Muscle layer of duodenum (tissue), 2 donors: ENCODE measurements at regions not wholly inside any gene's neighbourhood (a gene's known extent, or its start where the extent isn't known, plus 50 kb on each side); places are given as distances from the start of the nearest gene placed in this dataset.
"Not testable (repeated sequence)": the region's sequence is repeated elsewhere in the genome, so short reads cannot be mapped to it uniquely, and the experiment has no call there.

Experiments
- H3K27ac ChIP-seq: one replicate; pipeline ENCODE4 v1.7.0; 2013; ENCODE audit warnings: mild to moderate bottlenecking, low read length
- H3K27me3 ChIP-seq: one replicate; pipeline ENCODE4 v1.7.0; 2013; ENCODE audit warnings: low read depth, mild to moderate bottlenecking, control low read depth, low read length
- H3K36me3 ChIP-seq, 2 donors: one replicate each; pipeline ENCODE4 v1.7.0; 2013; ENCODE audit warnings: low read length in 2 of 2, control low read depth in 1 of 2, mild to moderate bottlenecking in 1 of 2; ENCODE audit not compliant: insufficient read depth in 2 of 2, control insufficient read depth in 1 of 2
- H3K4me1 ChIP-seq, 2 donors: one replicate each; pipeline ENCODE4 v1.7.0; 2013; ENCODE audit warnings: low read length in 2 of 2, mild to moderate bottlenecking in 2 of 2, control low read depth in 1 of 2, moderate library complexity in 1 of 2; ENCODE audit not compliant: insufficient read depth in 2 of 2, control insufficient read depth in 1 of 2
- H3K4me3 ChIP-seq, 2 donors: one replicate each; pipeline ENCODE4 v1.7.0; 2013; ENCODE audit warnings: low read length in 2 of 2, low read depth in 1 of 2, mild to moderate bottlenecking in 1 of 2
- H3K9me3 ChIP-seq, 2 donors: one replicate each; pipeline ENCODE4 v1.7.0; 2013; ENCODE audit warnings: low read length in 2 of 2, control low read depth in 1 of 2, mild to moderate bottlenecking in 1 of 2; ENCODE audit not compliant: control insufficient read depth in 1 of 2
- donor health status: healthy.

DNA sequence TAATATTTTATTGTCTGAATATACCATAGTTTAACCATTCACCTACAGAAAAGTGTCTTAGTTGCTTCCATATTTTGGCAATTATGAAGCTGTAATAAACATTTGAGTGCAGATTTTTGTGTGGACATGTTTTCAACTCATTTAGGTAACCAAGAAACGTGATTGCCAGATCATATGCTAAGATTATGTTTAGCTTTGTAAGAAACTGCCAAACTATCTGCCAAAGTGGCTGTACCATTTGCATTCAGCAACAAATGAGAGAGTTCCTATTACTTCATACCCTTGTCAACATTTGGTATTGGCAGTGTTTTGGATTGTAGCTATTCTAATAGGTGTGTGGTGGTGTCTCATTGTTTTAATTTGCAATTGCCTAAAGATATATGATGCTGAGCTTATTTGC lies 233.5 kb downstream of the TMEM26 start:
- H3K27me3 ChIP-seq: no peaks in the 10 kb centered on the region
- H3K36me3 ChIP-seq: no peaks in the 10 kb centered on the region
- H3K4me3 ChIP-seq: no peak overlapping the region
- no peak overlapping the region for H3K27ac ChIP-seq
- no peaks in the 10 kb centered on the region for H3K4me1 ChIP-seq
- H3K9me3 ChIP-seq: no peaks in the 10 kb centered on the region

DNA sequence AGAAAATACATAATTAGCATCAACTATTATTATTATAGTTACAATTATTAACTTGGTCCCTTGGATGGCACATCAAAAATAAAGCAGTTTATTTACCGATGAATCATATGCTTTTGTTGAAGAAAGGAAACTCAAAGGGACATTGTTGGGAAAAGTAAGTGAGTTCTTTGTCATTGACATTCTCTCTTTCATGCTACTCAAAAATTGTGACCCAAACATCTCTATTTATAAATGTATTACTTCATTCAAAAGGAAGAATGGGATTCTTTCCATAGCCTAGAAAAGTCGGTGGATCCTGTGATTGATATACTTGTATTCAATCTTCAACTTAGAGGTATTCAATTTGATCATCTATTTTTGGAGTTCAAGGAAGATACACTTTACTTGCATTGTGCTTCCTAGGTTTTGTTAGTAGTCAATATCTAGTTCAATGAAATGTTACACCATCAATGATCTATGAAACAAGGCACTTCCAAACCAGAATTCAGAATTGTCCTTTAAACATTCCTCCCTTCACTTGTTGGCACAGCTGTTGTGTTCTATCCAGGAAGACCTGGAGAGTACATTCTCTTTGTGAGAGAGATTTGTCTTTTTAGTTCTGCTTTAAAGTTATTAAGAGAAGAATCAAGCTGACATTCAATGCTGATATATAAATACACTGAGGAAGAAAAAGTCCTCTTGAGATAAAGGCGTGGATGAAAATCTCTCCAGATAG lies 235.2 kb downstream of the TMEM26 start:
- H3K27me3 ChIP-seq: no peaks in the 10 kb centered on the region
- no peaks in the 10 kb centered on the region for H3K36me3 ChIP-seq
- H3K4me1 ChIP-seq: no peaks in the 10 kb centered on the region
- no peak overlapping the region for H3K4me3 ChIP-seq
- no peak overlapping the region for H3K27ac ChIP-seq
- H3K9me3 ChIP-seq: no peaks in the 10 kb centered on the region

DNA sequence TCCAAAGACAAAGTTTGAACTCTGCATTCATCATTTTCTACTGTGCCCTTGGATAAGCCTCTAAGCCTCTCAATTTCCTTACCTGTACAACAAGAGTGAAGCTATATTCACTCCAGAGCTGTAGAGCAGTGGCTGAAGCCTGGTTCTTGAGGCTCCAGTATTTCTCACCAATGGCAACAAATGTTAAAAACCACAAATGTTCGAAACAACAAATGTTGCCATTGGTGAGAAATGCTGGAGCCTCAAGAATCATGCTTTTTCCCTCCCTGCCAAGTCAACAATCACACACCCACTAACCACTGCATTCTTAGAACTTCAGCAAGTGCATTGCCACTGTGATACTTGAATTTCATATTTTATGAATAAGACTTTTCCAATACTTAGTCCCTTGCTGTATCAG lies 237.9 kb downstream of the TMEM26 start:
- H3K27ac ChIP-seq: no peak overlapping the region
- no peaks in the 10 kb centered on the region for H3K36me3 ChIP-seq
- H3K4me1 ChIP-seq: no peaks in the 10 kb centered on the region
- H3K4me3 ChIP-seq: no peak overlapping the region
- H3K27me3 ChIP-seq: no peaks in the 10 kb centered on the region
- H3K9me3 ChIP-seq: no peaks in the 10 kb centered on the region

DNA sequence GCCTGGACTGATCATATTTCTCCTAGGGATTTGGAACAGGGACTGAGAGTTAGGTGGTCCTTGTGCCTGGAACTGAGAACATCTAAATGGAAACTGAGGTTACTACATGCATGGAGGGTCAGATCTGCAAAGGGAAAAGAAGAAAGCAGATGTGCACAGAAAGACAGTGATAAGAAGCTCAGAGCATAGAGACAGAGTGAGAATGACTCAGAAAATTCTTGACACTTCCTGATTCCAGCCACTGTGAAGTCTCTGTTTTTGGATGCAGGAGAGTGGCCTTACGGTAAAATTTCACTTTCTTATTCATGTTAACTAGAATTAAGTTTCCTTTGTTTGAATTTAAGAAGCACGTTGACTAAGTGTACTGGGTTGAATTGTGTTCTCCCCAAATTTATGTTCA lies 241.7 kb downstream of the TMEM26 start:
- Histone ChIP-seq H3K27ac (no peak overlapping the region), H3K9me3 (no peaks in the 10 kb centered on the region), H3K27me3 (no peaks in the 10 kb centered on the region), H3K4me3 (no peak overlapping the region), H3K4me1 (no peaks in the 10 kb centered on the region), H3K36me3 (no peaks in the 10 kb centered on the region)

DNA sequence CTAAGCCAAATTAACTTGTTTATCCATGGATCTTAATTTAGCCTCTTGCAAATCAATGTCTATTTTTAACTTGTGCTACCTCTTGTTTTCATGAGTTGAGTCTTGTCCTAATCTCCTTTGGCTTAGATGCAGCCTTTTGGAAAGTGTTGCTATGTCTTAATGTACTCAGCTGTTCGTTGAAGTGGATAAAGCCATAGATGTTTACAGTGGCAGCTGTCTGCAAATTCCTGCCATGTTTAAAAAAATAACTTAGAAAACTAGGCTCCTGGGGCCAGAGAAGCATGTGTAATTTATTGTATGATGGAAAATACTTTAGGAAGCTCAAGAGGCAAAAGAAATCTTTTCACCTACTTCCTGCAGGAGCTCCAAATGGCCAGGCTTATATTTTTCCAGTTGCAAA lies 253.1 kb upstream of the RHOBTB1 start:
- peaks cover 0 to 11% of the 10 kb centered on the region in 2 donors for H3K4me1 ChIP-seq
- no peaks in the 10 kb centered on the region for H3K36me3 ChIP-seq
- no peak overlapping the region for H3K27ac ChIP-seq
- no peaks in the 10 kb centered on the region for H3K27me3 ChIP-seq
- no peak overlapping the region for H3K4me3 ChIP-seq
- H3K9me3 ChIP-seq: no peaks in the 10 kb centered on the region

DNA sequence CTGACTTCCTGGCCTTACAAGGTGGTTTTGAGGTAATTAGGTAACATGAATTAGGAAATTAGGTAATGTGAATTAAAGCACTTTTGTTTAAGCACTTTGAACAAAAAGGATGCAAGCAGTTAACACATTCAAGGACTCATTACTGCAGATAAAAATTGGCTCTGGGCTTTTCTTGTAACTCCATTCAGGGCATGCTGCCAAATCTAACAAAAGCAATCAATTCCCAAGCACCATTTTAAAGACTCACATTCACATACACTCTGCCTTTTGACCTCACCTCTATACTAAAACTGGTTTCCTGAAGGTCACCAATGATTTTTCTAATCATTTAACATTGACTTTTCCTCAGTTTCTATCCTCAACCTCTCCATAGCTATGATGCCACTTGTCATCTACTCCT lies 251.2 kb upstream of the RHOBTB1 start:
- no peaks in the 10 kb centered on the region for H3K27me3 ChIP-seq
- no peak overlapping the region for H3K4me3 ChIP-seq
- H3K4me1 ChIP-seq: peaks cover 0 to 11% of the 10 kb centered on the region in 2 donors
- no peaks in the 10 kb centered on the region for H3K36me3 ChIP-seq
- no peaks in the 10 kb centered on the region for H3K9me3 ChIP-seq
- H3K27ac ChIP-seq: no peak overlapping the region

DNA sequence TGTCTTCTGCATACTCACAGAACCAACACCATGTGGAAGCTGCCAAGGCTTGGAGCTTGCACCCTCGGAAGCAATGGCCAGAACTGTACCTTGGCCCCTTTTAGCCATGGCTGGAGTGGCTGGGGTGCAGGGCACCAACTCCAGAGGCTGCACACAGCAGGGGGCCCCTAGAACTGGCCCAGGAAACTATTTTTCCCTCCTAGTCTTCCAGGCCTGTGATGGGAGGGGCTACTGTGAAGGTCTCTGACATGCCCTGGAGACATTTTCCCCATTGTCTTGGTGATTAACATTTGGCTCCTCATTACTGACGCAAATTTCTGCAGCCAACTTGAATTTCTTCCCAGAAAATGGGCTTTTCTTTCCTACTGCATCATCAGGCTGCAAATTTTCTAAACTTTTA lies 248.6 kb upstream of the RHOBTB1 start:
- H3K27me3 ChIP-seq, H3K27ac ChIP-seq, H3K4me3 ChIP-seq, H3K9me3 ChIP-seq, H3K36me3 ChIP-seq: not testable (repeated sequence)
- peaks cover 0 to 11% of the 10 kb centered on the region in 2 donors for H3K4me1 ChIP-seq

DNA sequence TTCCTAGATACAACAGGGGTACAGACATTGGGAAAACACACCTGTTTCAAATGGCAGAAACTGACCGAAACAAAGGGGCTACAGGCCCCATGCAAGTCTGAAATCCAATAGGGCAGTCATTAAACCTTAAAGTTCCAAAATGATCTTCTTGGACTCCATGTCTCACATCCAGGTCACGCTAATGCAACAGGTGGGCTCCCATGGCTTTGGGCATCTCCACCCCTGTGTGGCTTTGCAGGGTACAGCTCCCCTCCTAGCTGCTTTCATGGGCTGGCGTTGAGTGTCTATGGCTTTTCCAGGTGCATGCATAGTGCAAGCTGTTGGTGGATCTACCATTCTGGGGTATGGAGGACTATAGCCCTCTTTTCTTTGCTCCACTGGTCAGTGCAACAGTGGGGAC lies 248.1 kb upstream of the RHOBTB1 start:
- H3K27ac ChIP-seq: no peak overlapping the region

DNA sequence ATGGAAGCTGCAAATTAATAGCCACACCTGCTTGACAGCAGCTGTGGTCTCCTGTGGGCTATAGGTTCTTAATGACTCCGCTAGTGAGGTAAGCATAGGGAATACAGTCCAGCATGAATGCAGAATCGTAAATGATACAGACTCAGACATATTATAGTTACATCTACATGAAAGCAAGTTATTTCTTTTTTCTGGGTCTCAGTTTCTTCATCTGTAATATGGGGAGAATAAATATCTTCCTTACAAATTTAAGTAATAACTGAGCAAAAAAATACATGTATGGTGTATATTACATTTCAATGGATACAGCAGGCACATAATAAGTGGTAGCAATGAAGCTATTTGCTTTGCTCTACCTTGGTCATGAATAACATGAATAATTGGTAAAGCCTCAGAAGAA lies 245.9 kb upstream of the RHOBTB1 start:
- Histone ChIP-seq H3K27ac (no peak overlapping the region), H3K36me3 (no peaks in the 10 kb centered on the region), H3K27me3 (no peaks in the 10 kb centered on the region), H3K4me3 (no peak overlapping the region), H3K9me3 (no peaks in the 10 kb centered on the region), H3K4me1 (no peaks in the 10 kb centered on the region)

More for the DNA sequence above, 248.1 kb upstream of the RHOBTB1 start:
- H3K4me3 ChIP-seq: no peak overlapping the region
- H3K4me1 ChIP-seq: peaks cover 0 to 7% of the 10 kb centered on the region in 2 donors
- H3K27me3 ChIP-seq: no peaks in the 10 kb centered on the region
- no peaks in the 10 kb centered on the region for H3K9me3 ChIP-seq
- H3K36me3 ChIP-seq: no peaks in the 10 kb centered on the region

DNA sequence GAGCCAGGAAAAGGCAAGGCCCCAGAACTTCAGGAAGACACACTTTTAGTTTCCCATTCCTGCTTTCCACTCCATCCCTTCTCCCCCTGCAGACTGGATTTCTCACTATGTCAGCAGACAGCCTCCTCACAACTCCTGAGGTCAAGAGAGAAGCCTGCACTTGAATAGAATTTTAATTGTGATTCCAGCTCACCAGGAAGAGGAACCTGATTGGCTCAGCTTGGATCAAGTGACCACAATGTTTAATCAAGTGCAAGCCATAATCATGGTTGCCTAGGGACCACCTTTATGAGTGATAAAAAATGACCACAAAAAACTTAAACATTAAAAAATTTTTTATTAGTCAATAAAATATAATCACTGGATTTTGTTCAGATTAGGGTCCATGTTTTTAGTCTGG lies 244.7 kb upstream of the RHOBTB1 start:
- H3K27ac ChIP-seq: no peak overlapping the region
- no peak overlapping the region for H3K4me3 ChIP-seq
- no peaks in the 10 kb centered on the region for H3K27me3 ChIP-seq

DNA sequence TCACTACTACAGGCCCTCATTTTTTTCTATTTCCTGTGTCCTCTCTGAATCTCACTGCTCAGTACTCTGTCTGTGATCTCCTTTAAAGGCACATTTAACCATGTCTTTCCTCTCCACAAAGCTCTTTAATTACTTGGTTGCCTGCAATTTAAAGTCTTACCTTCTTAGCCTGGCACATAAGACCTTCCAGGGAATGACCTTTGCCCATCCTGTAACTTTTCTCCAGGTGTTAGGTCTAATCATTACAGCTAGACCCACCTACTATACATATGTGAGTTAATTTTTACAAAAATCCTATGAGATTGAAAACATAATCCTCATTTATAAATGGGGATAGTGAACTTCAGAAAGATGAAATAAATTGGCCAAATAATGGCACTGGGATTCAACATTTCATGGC lies 244.1 kb upstream of the RHOBTB1 start:
- H3K27ac ChIP-seq: no peak overlapping the region
- no peaks in the 10 kb centered on the region for H3K4me1 ChIP-seq
- no peaks in the 10 kb centered on the region for H3K36me3 ChIP-seq
- H3K27me3 ChIP-seq: no peaks in the 10 kb centered on the region
- H3K9me3 ChIP-seq: no peaks in the 10 kb centered on the region
- no peak overlapping the region for H3K4me3 ChIP-seq

More for the DNA sequence above, 244.7 kb upstream of the RHOBTB1 start:
- Histone ChIP-seq H3K9me3 (no peaks in the 10 kb centered on the region), H3K4me1 (no peaks in the 10 kb centered on the region), H3K36me3 (no peaks in the 10 kb centered on the region)

DNA sequence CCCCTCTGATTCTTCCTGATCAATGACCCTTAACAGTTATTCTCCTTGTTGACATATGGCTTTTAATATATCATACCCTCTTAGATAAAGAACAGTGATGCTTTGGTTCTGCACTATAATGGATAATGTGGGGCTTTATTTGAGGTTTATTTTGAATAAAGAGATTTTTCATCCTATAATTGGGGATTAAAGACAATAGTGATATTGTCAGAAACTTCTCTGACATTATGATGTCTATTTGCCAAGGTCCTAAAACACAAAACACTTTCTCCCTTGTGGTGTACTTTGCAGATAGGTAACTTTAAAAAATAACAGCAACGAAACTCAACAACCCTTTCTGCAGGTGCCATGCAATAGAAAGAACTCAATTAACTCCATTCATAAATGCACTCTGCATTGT lies 243.6 kb upstream of the RHOBTB1 start:
- Histone ChIP-seq H3K36me3 (no peaks in the 10 kb centered on the region), H3K27ac (no peak overlapping the region), H3K9me3 (no peaks in the 10 kb centered on the region), H3K27me3 (no peaks in the 10 kb centered on the region), H3K4me3 (no peak overlapping the region), H3K4me1 (no peaks in the 10 kb centered on the region)
